Liver (tissue), 7 donors: ENCODE measurements at regions not wholly inside any gene's neighbourhood (a gene's known extent, or its start where the extent isn't known, plus 50 kb on each side); places are given as distances from the start of the nearest gene placed in this dataset.
"Not testable (repeated sequence)": the region's sequence is repeated elsewhere in the genome, so short reads cannot be mapped to it uniquely, and the experiment has no call there.

Experiments used
- DNase-seq: peaks from one replicate; pipeline ENCODE4 v3.0.0-alpha.2; 2017; ENCODE audit warnings: low spot score
- H3K27ac ChIP-seq, 2 donors: one replicate each; pipeline ENCODE4 v1.7.0; 2013; ENCODE audit warnings: inconsistent platforms in 2 of 2, low read length in 2 of 2, control low read depth in 1 of 2, low read depth in 1 of 2, mild to moderate bottlenecking in 1 of 2
- H3K27me3 ChIP-seq, 4 donors: one replicate each; pipeline versions ENCODE4 v1.6.1 to v1.7.0; 2013; ENCODE audit warnings: low read length in 3 of 4, inconsistent platforms in 1 of 4, mild to moderate bottlenecking in 1 of 4, moderate library complexity in 1 of 4; ENCODE audit not compliant: control insufficient read depth in 4 of 4, insufficient read depth in 4 of 4
- H3K36me3 ChIP-seq, 4 donors: one replicate each; pipeline versions ENCODE4 v1.6.1 to v1.7.0; 2013; ENCODE audit warnings: low read length in 3 of 4, mild to moderate bottlenecking in 3 of 4, low read depth in 1 of 4, moderate library complexity in 1 of 4; ENCODE audit not compliant: control insufficient read depth in 4 of 4, insufficient read depth in 3 of 4
- H3K4me1 ChIP-seq, 4 donors: one replicate each; pipeline versions ENCODE4 v1.6.1 to v1.7.0; 2013; ENCODE audit warnings: low read length in 3 of 4, mild to moderate bottlenecking in 3 of 4, moderate library complexity in 1 of 4; ENCODE audit not compliant: control insufficient read depth in 4 of 4, insufficient read depth in 4 of 4
- H3K4me3 ChIP-seq, 3 donors: one replicate each; pipeline versions ENCODE4 v1.6.1 to v1.7.0; 2013; ENCODE audit warnings: low read length in 3 of 3, control low read depth in 1 of 3, low read depth in 1 of 3, mild to moderate bottlenecking in 1 of 3
- H3K9ac ChIP-seq, 2 donors: one replicate each; pipeline ENCODE4 v1.7.0; 2013; ENCODE audit warnings: low read length in 2 of 2, mild to moderate bottlenecking in 2 of 2, moderate library complexity in 2 of 2, control low read depth in 1 of 2, low read depth in 1 of 2
- H3K9me3 ChIP-seq, 4 donors: one replicate each; pipeline versions ENCODE4 v1.6.1 to v1.7.0; 2013; ENCODE audit warnings: low read length in 3 of 4; ENCODE audit not compliant: control insufficient read depth in 4 of 4
- TAF1 ChIP-seq: conservative IDR thresholded peaks from 2 replicates; pipeline ENCODE4 v1.6.1; 2016; ENCODE audit warnings: antibody characterized with exemption, mild to moderate bottlenecking
- WGBS: extraction: QIAGEN DNeasy Blood & Tissue Kit; methylation state at CpG from one replicate; pipeline ENCODE4 v1.1.7; 2013; 5-methylcytosine and 5-hydroxymethylcytosine counted together
- donor health status: healthy.
- donor health status: healthy.
- donor health status: healthy.
- donor health status: healthy.

DNA sequence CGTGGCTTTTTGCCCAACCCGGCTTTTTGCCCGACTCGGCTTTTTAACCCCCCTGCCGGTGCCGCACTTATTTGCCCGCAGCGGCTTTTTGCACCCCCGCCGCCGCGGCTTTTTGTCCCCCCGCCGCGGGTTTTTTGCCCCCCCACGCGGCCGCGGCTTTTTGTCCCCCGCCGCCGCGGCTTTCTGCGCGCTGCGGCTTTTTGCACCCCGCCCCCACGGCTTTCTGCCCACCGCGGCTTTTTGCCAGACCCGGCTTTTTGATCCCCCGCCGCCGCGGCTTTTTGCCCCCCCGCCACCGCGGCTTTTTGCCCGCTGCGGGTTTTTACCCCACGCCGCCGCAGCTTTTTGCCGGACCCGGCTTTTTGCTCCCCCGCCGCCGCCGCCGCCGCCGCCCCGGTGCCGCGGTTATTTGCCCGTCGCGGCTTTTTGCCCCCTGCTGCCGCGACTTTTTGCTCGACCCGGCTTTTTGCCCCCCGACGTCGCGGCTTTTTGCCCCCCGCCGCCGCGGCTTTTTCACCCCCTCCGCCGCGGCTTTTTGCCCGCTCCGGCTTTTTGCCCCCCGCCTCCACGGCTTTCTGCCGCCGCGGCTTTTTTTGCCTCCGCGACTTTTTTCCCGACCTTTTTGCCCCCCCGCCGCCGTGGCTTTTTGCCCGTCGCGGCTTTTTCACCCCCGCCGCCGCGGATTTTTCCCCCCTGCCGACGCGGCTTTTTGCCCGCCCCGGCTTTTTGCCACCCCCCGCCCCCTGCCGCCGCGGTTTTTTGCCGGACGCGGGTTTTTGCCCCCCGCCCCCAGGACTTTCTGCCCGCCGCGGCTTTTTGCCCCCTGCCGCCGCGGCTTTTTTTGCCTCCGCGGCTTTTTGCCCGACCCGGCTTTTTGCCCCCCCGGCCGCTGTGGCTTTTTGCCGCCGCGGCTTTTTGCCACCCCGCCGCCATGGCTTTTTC, 2786.5 kb downstream of the RPIA start (continued):
- TF ChIP-seq TAF1: no peak

DNA sequence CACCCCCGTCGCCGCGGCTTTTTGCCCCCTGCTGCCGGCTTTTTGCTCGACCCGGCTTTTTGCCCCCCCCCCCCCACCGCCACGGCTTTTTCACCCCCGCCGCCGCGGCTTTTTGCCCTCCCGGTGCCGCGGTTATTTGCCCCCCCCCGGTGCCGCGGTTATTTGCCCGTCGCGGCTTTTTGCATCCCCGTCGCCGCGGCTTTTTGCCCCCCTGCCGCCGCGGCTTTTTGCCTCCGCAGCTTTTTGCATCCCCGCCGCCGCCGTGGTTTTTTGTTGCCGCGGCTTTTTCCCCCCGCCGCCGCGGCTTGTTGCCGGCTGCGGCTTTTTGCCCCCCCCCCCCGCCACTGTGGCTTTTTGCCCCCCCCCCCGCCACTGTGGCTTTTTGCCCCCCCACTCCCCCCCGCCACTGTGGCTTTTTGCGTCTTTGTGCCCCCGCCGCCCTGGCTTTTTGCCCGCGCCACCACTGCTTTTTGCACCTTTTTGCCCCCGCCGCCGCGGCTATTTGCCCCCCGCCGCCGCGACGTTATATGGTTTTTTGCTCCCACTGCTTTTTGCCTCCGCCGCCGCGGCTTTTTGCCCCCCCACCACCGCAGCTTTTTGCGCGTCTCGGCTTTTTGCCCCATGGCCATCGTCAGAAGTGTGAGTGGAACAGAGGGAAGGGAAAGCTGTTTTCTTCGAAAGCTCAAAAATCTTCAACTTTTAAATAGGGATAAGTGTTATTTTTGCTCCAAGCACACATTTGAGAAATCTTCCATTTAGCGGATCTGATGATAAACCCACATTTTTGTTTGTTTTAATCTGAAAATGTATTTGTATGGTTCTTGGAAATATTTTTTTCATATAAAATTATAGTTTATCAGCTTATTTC, 2787.6 kb downstream of the RPIA start:
- WGBS: 4% methylated on average over 70 of the region's 70 CpGs
- Histone ChIP-seq H3K4me1 (peaks cover 0 to 17% (median 5%) of the 10 kb centered on the region in 4 donors), H3K4me3 (peak overlapping the region in 1 of 3 donors; percentile 61)
- not testable (repeated sequence) for H3K27ac ChIP-seq, H3K36me3 ChIP-seq, H3K27me3 ChIP-seq, H3K9me3 ChIP-seq, H3K9ac ChIP-seq
- DNase-seq: peak; percentile 35

DNA sequence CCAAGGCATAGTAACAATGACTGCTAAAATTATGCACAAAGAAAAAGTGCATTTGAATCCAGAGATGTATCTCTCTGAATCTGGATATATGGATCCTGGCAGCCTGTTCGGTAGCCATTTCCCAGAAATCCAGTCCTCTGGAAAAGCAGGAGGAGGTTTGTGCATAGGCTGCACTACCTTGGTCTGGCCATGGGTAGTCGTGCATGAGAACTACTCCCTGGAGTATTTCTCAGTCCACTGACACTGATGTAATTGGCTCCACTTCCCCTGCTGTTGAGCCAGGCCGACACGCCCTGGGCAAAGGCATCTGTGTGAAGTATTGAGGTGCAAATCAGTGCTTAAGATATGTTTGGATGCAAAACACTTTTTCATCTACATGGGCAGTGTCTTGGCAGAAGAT, 2793.8 kb downstream of the RPIA start:
- not testable (repeated sequence) for H3K4me1 ChIP-seq, H3K4me3 ChIP-seq, DNase-seq, H3K27me3 ChIP-seq, H3K9me3 ChIP-seq, H3K36me3 ChIP-seq, H3K9ac ChIP-seq, H3K27ac ChIP-seq
- WGBS: 17% methylated on average over 4 of the region's 4 CpGs

DNA sequence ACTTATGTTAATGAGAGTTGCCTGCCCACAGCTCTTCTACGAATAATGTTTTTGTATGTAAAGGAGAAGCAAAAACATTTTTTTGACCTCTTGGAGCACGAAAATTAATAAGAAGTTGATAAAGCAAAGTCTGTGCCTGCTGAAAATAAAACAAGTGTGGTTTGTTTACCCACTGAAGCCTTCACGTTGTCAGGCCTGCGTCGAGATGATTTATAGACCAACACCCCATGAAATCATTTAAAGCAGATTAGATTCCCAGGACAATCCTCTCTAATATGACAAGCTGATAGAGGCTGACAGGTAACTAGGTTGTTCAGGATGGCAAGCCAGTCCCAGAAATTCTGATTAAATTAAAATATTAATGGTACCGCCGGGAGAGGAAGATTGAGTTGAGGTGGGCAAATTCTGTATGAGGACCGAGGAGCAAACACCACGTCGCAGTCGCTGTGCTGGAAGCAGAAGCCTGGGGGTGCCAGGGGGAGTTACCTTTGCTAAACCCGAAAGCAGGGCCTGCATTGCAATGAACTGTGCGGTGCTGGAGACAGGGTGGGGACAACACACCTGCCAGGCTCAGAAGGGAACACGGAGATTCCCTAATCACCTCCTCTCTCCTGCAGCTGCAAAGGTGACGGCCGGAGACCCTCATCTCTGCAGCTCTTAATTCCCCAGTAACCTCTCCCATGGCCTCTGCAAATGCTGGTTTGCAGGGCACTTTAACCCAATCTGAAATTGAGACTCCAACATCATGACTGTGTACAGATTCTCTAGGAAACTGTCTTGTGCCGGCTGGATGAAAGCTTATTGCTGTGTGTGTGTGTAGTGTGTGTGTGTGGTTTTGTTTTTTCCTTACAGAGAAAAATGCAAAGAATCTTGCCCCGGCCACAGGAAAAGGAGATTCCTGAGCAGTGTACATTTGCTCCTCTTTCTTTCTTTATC, 2805.9 kb downstream of the RPIA start:
- H3K36me3 ChIP-seq, H3K9ac ChIP-seq, H3K9me3 ChIP-seq, H3K4me1 ChIP-seq, H3K4me3 ChIP-seq, H3K27me3 ChIP-seq, H3K27ac ChIP-seq: not testable (repeated sequence)
- WGBS: 57% methylated on average over 13 of the region's 18 CpGs
- DNase-seq: peak; percentile 25

DNA sequence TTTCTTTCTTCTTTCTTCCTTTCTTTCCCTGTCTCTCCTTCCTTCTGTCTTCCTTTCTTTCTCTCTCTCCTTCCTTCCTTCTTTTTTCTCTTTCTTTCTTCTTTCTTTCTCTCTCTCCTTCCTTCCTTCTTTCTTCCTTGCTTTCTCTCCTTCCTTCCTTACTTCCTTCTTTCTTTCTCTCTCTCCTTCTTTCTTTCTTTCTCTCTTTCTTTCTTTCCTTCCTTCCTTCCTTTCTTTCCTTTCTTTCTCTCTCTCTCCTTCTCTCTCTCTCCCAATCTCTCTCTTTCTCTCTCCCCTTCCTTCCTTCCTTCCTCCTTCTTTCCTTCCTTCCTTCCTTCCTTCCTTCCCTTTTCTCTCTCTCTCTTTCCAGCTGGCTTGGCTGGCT, 2806.6 kb downstream of the RPIA start:
- not testable (repeated sequence) for H3K4me1 ChIP-seq, H3K9me3 ChIP-seq, H3K9ac ChIP-seq, H3K27ac ChIP-seq, DNase-seq, H3K4me3 ChIP-seq, H3K27me3 ChIP-seq, H3K36me3 ChIP-seq

DNA sequence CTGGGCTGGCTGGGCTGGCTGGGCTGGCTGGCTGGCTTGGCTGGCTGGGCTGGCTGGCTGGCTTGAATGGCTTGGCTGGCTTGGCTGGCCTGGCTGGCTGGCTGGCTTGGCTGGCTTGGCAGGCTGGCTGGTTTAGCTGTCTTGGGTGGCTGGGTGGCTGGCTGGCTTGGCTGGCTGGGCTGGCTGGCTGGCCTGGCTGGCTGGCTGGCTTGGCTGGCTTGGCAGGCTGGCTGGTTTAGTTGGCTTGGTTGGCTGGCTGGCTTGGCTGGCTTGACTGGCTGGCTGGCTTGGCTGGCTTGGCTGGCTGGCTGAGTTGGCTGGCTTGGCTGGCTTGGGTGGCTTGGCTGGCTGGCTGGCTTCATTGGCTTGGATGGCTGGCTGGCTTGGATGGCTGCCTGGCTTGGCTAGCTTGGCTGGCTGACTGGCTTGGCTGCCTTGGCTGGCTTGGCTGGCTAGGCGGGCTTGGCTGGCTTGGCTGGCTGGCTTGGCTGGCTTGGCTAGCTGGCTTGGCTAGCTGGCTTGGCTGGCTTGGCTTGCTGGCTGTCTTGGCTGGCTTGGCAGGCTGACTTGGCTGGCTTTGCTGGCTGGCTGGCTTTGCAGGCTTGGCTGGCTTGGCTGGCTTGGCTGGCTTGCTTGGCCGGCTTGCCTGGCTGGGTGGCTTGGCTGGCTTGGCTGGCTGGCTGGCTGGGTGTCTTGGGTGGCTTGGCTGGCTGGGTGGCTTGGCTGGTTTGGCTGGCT, 2807.2 kb downstream of the RPIA start:
- not testable (repeated sequence) for H3K27ac ChIP-seq, H3K9ac ChIP-seq, H3K9me3 ChIP-seq, H3K4me3 ChIP-seq, H3K36me3 ChIP-seq, H3K4me1 ChIP-seq, H3K27me3 ChIP-seq
- peak; percentile 37 for DNase-seq
- whole genome bisulfite sequencing: 72% methylated on average over 2 of the region's 2 CpGs

DNA sequence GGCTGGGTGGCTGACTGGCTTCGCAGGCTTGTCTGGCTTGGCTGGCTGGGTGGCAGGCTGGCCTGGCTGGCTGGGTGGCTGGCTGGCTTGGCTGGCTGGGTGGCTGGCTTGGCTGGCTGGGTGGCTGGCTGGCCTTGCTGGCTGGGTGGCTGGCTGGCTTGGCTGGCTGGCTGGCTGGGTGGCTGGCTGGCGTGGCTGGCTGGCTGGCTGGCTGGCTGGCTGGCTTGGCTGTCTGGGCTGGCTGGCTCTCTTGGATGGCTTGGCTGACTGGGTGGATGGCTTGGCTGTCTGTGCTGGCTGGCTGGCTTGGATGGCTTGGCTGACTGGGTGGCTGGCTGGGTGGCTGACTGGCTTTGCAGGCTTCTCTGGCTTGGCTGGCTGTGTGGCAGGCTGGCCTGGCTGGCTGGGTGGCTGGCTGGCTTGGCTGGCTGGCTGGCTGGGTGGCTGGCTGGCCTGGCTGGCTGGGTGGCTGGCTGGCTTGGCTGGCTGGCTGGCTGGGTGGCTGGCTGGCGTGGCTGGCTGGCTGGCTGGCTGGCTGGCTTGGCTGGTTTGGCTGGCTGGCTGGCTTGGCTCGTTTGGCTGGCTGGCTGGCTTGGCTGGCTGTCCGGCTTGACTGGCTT, 2808.1 kb downstream of the RPIA start:
- H3K36me3 ChIP-seq, H3K9me3 ChIP-seq, H3K4me1 ChIP-seq, H3K27me3 ChIP-seq, H3K4me3 ChIP-seq, H3K27ac ChIP-seq, H3K9ac ChIP-seq: not testable (repeated sequence)
- peak; percentile 25 for DNase-seq
- 52% methylated on average over 5 of the region's 5 CpGs for WGBS
